IMR-90 (cell line): ENCODE measurements at regions not wholly inside any gene's neighbourhood (a gene's known extent, or its start where the extent isn't known, plus 50 kb on each side); places are given as distances from the start of the nearest gene placed in this dataset.

Source experiments
- ATAC-seq: fragments of 200-7000 bp; cut with Tn5 transposase; 2 replicates; pipeline ENCODE4 v1.9.1; 2020; ENCODE audit warnings: low read depth, mild to moderate bottlenecking, moderate library complexity
- BruUV-seq: library from RNA; stranded (reverse); fragments of 400-500 nt; replicated peaks from 2 replicates; lab custom pipeline; 2021; lab: Mats Ljungman, UMichigan
- CTCF ChIA-PET: fragments of 300-600 bp; formaldehyde crosslinking; extraction: SDS; loops from one replicate; lab custom pipeline; 2021; ENCODE audit warnings: antibody characterized with exemption; lab: Yijun Ruan, JAX
- POLR2A ChIA-PET: fragments of 300-600 bp; sonication (Branson Sonifier 250); formaldehyde crosslinking; loops from one replicate; lab custom pipeline; 2022; ENCODE audit warnings: antibody characterized with exemption; ENCODE audit not compliant: unreplicated experiment; lab: Charles Lee
- DNase-seq: peaks from one replicate; pipeline ENCODE4 v3.0.0; 2013
- H2AFZ ChIP-seq: replicated peaks from 2 replicates; pipeline ENCODE3; 2013; ENCODE audit warnings: low read length, mild to moderate bottlenecking; ENCODE audit not compliant: poor library complexity
- H2AK5ac ChIP-seq: 2 replicates; pipeline ENCODE4 v1.6.1; 2013; ENCODE audit warnings: low read depth, low read length, inconsistent platforms
- H2AK9ac ChIP-seq: replicated peaks from 2 replicates; pipeline ENCODE3; 2013; ENCODE audit warnings: mild to moderate bottlenecking, low read depth, low read length, moderate library complexity; ENCODE audit not compliant: poor library complexity
- H2BK120ac ChIP-seq: 2 replicates; pipeline ENCODE4 v1.6.1; 2013; ENCODE audit warnings: low read depth, low read length, inconsistent platforms
- H2BK15ac ChIP-seq: 3 replicates; pipeline ENCODE4 v1.6.1; 2013; ENCODE audit warnings: low read depth, low read length, inconsistent platforms
- H2BK20ac ChIP-seq: 2 replicates; pipeline ENCODE4 v1.6.1; 2013; ENCODE audit warnings: low read depth, mild to moderate bottlenecking, inconsistent platforms, low read length, moderate library complexity
- H2BK5ac ChIP-seq: 2 replicates; pipeline ENCODE4 v1.6.1; 2013; ENCODE audit warnings: mild to moderate bottlenecking, low read depth, low read length, inconsistent platforms; ENCODE audit not compliant: poor library complexity, severe bottlenecking
- H3K14ac ChIP-seq: replicated peaks from 2 replicates; pipeline ENCODE4 v1.6.1; 2013; ENCODE audit warnings: low read depth, low read length, inconsistent platforms
- H3K18ac ChIP-seq: 2 replicates; pipeline ENCODE4 v1.6.1; 2013; ENCODE audit warnings: low read depth, low read length, control low read depth
- H3K23ac ChIP-seq: 2 replicates; pipeline ENCODE4 v1.6.1; 2013; ENCODE audit warnings: low read depth, low read length, inconsistent platforms
- H3K27ac ChIP-seq: 2 replicates; pipeline ENCODE4 v1.5.1; 2013; ENCODE audit warnings: mild to moderate bottlenecking, control low read depth, low read length; ENCODE audit not compliant: insufficient read depth
- H3K27me3 ChIP-seq: 2 replicates; pipeline ENCODE4 v1.6.1; 2013; ENCODE audit warnings: low read length; ENCODE audit not compliant: control insufficient read depth, insufficient read depth
- H3K36me3 ChIP-seq: 2 replicates; pipeline ENCODE4 v1.6.1; 2013; ENCODE audit warnings: low read length, mixed read lengths; ENCODE audit not compliant: control insufficient read depth, insufficient read depth
- H3K4ac ChIP-seq: 2 replicates; pipeline ENCODE4 v1.6.1; 2013; ENCODE audit warnings: low read depth, low read length, inconsistent platforms
- H3K4me1 ChIP-seq: 2 replicates; pipeline ENCODE4 v1.6.1; 2013; ENCODE audit warnings: low read length, mixed read lengths; ENCODE audit not compliant: control insufficient read depth, insufficient read depth
- H3K4me2 ChIP-seq: 2 replicates; pipeline ENCODE4 v1.6.1; 2013; ENCODE audit warnings: low read depth, mild to moderate bottlenecking, control low read depth, low read length, moderate library complexity
- H3K4me3 ChIP-seq: 2 replicates; pipeline ENCODE4 v1.5.1; 2013; ENCODE audit warnings: low read depth, mild to moderate bottlenecking, control low read depth, low read length, moderate library complexity; ENCODE audit not compliant: insufficient read depth
- H3K56ac ChIP-seq: 2 replicates; pipeline ENCODE4 v1.6.1; 2013; ENCODE audit warnings: low read length, inconsistent platforms; ENCODE audit not compliant: insufficient read depth; ENCODE audit errors: extremely low read depth
- H3K79me1 ChIP-seq, 2 experiments: 2 replicates each; pipeline ENCODE4 v1.6.1; 2013; ENCODE audit warnings: low read length in 2 of 2, inconsistent platforms in 1 of 2, low read depth in 1 of 2
- H3K9ac ChIP-seq: 2 replicates; pipeline ENCODE4 v1.6.1; 2013; ENCODE audit warnings: low read depth, low read length, control low read depth
- H3K9me1 ChIP-seq: 2 replicates; pipeline ENCODE4 v1.6.1; 2013; ENCODE audit warnings: low read length, inconsistent platforms; ENCODE audit not compliant: insufficient read depth
- H3K9me3 ChIP-seq: 2 replicates; pipeline ENCODE4 v1.6.1; 2013; ENCODE audit warnings: low read length; ENCODE audit not compliant: control insufficient read depth, insufficient read depth
- H4K20me1 ChIP-seq: 2 replicates; pipeline ENCODE4 v1.6.1; 2013; ENCODE audit warnings: low read length, inconsistent platforms; ENCODE audit not compliant: insufficient read depth
- H4K5ac ChIP-seq: 2 replicates; pipeline ENCODE4 v1.6.1; 2013; ENCODE audit warnings: mild to moderate bottlenecking, low read depth, low read length, control low read depth
- H4K8ac ChIP-seq, 2 experiments: 2 replicates each; pipeline ENCODE4 v1.6.1; 2013; ENCODE audit warnings: low read depth in 2 of 2, low read length in 2 of 2, control low read depth in 1 of 2, inconsistent platforms in 1 of 2
- H4K91ac ChIP-seq: 2 replicates; pipeline ENCODE4 v1.6.1; 2013; ENCODE audit warnings: low read depth, low read length, inconsistent platforms; ENCODE audit not compliant: insufficient read depth
- BHLHE40 ChIP-seq: fragments of 150-350 bp; IDR thresholded peaks from 2 replicates; pipeline ENCODE4 v1.6.1; 2016; ENCODE audit warnings: mild to moderate bottlenecking, low read depth, low read length
- CEBPB ChIP-seq: IDR thresholded peaks from 2 replicates; pipeline ENCODE4 v1.6.1; 2012; ENCODE audit warnings: low read depth, low read length, improper control_type of control experiment
- CHD1 ChIP-seq: IDR thresholded peaks from 2 replicates; pipeline ENCODE4 v1.6.1; 2012; ENCODE audit warnings: low read depth, low read length, improper control_type of control experiment
- FOS ChIP-seq: fragments of 150-350 bp; IDR thresholded peaks from 2 replicates; pipeline ENCODE4 v1.6.1; 2016; ENCODE audit warnings: low read depth, low read length
- MAFK ChIP-seq: IDR thresholded peaks from 2 replicates; pipeline ENCODE4 v1.6.1; 2012; ENCODE audit warnings: low read depth, low read length, improper control_type of control experiment
- MAZ ChIP-seq: IDR thresholded peaks from 2 replicates; pipeline ENCODE4 v1.6.1; 2012; ENCODE audit warnings: low read depth, mild to moderate bottlenecking, low read length, improper control_type of control experiment, moderate library complexity, borderline replicate concordance
- MXI1 ChIP-seq: IDR thresholded peaks from 2 replicates; pipeline ENCODE4 v1.6.1; 2012; ENCODE audit warnings: low read depth, mild to moderate bottlenecking, low read length, moderate library complexity, borderline replicate concordance
- NFE2L2 ChIP-seq: fragments of 150-350 bp; IDR thresholded peaks from 2 replicates; pipeline ENCODE4 v1.6.1; 2016; ENCODE audit warnings: low read depth, mild to moderate bottlenecking, low read length
- POLR2A ChIP-seq: IDR thresholded peaks from 2 replicates; pipeline ENCODE4 v1.6.1; 2012; ENCODE audit warnings: mild to moderate bottlenecking, low read depth, low read length
- RAD21 ChIP-seq: IDR thresholded peaks from 2 replicates; pipeline ENCODE4 v1.6.1; 2012; ENCODE audit warnings: low read length, improper control_type of control experiment
- RCOR1 ChIP-seq: IDR thresholded peaks from 2 replicates; pipeline ENCODE4 v1.6.1; 2012; ENCODE audit warnings: mild to moderate bottlenecking, low read length, improper control_type of control experiment; ENCODE audit not compliant: insufficient replicate concordance
- RFX5 ChIP-seq: IDR thresholded peaks from 2 replicates; pipeline ENCODE4 v1.8.0; 2012; ENCODE audit warnings: low read depth, mild to moderate bottlenecking, low read length, moderate library complexity
- SMC3 ChIP-seq: fragments of 150-350 bp; IDR thresholded peaks from 2 replicates; pipeline ENCODE4 v1.6.1; 2016; ENCODE audit warnings: low read depth, mild to moderate bottlenecking, antibody characterized with exemption, low read length, moderate library complexity
- WGBS, 2 experiments: methylation state at CpG; one replicate each; pipeline versions ENCODE4 v1.1.5 to v1.1.7; 2013; ENCODE audit warnings: missing lambda C conversion rate in 2 of 2; ENCODE audit not compliant: insufficient read length in 1 of 2; ENCODE audit errors: extremely low coverage in 2 of 2; 5-methylcytosine and 5-hydroxymethylcytosine counted together
- dilution Hi-C: fragments of 300-500 bp; cut with HindIII; formaldehyde crosslinking; loops from one replicate; pipeline ENCODE4 v1.14.3; 2018; ENCODE audit warnings: low sequenced_read_pairs; ENCODE audit not compliant: unreplicated experiment
- in situ Hi-C: fragments of 300-500 bp; cut with MboI; formaldehyde crosslinking; loops from 3 replicates; pipeline ENCODE4 v1.14.3; 2019; ENCODE audit warnings: low sequenced_read_pairs, inconsistent platforms, mixed read lengths
- intact Hi-C: fragments of 100-400 bp; cut with micrococcal nuclease; formaldehyde crosslinking; loops from 2 replicates; pipeline ENCODE4 v1.10.0; 2022
- TF ChIP-seq, protein P1 (sequence below): fragments of 150-350 bp; IDR thresholded peaks from 2 replicates; pipeline ENCODE4 v1.6.1; 2017; ENCODE audit warnings: mild to moderate bottlenecking, antibody characterized with exemption, low read length, low read depth
- TF ChIP-seq, protein P2 (sequence below): conservative IDR thresholded peaks from 2 replicates; pipeline ENCODE4 v1.5.1; 2012; ENCODE audit warnings: mild to moderate bottlenecking, low read depth, low read length, improper control_type of control experiment
- TF ChIP-seq, protein P3 (sequence below): fragments of 150-350 bp; IDR thresholded peaks from 2 replicates; pipeline ENCODE4 v1.6.1; 2016; ENCODE audit warnings: low read depth, mild to moderate bottlenecking, low read length, moderate library complexity, borderline replicate concordance

DNA sequence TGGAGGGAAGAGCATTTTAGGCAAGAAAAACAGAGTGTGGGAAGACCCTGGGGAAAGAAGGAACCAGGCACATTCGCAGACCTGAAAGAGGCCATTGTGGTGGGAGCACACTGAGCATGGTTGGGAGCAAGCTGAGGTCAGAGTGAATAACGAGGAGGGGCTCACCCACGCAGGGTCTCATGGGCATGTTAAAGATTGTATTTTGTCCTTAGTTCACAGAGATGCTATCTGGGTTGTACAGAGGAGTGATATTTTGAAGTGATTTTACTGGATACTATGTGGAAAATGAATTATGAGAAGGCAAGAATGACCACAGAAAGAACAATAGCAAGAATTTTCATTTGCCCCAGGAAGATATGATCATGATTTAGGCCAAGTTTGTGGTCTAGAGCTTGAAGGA, 578.3 kb upstream of the NR5A2 start:
- intact Hi-C loops (loop anchor here (10.0 kb wide), 1 partner anchor 1936 kb away; no protein-coding TSS in a partner anchor), dilution Hi-C loops (no loop called here), in situ Hi-C loops (no loop called here)
- TF ChIP-seq, protein P1, sequence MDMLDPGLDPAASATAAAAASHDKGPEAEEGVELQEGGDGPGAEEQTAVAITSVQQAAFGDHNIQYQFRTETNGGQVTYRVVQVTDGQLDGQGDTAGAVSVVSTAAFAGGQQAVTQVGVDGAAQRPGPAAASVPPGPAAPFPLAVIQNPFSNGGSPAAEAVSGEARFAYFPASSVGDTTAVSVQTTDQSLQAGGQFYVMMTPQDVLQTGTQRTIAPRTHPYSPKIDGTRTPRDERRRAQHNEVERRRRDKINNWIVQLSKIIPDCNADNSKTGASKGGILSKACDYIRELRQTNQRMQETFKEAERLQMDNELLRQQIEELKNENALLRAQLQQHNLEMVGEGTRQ, result no peak
- TF ChIP-seq MAFK, result no peak
- no peak for TF ChIP-seq BHLHE40
- no peak for TF ChIP-seq MAZ
- TF ChIP-seq, protein P2, sequence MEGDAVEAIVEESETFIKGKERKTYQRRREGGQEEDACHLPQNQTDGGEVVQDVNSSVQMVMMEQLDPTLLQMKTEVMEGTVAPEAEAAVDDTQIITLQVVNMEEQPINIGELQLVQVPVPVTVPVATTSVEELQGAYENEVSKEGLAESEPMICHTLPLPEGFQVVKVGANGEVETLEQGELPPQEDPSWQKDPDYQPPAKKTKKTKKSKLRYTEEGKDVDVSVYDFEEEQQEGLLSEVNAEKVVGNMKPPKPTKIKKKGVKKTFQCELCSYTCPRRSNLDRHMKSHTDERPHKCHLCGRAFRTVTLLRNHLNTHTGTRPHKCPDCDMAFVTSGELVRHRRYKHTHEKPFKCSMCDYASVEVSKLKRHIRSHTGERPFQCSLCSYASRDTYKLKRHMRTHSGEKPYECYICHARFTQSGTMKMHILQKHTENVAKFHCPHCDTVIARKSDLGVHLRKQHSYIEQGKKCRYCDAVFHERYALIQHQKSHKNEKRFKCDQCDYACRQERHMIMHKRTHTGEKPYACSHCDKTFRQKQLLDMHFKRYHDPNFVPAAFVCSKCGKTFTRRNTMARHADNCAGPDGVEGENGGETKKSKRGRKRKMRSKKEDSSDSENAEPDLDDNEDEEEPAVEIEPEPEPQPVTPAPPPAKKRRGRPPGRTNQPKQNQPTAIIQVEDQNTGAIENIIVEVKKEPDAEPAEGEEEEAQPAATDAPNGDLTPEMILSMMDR, result no peak
- no peak for TF ChIP-seq RCOR1
- TF ChIP-seq CEBPB, result no peak
- TF ChIP-seq FOS, result no peak
- no peak for TF ChIP-seq MXI1
- no peak for TF ChIP-seq SMC3
- TF ChIP-seq, protein P3, sequence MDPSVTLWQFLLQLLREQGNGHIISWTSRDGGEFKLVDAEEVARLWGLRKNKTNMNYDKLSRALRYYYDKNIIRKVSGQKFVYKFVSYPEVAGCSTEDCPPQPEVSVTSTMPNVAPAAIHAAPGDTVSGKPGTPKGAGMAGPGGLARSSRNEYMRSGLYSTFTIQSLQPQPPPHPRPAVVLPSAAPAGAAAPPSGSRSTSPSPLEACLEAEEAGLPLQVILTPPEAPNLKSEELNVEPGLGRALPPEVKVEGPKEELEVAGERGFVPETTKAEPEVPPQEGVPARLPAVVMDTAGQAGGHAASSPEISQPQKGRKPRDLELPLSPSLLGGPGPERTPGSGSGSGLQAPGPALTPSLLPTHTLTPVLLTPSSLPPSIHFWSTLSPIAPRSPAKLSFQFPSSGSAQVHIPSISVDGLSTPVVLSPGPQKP, result no peak
- TF ChIP-seq POLR2A, result no peak
- no peak for TF ChIP-seq CHD1
- no peak for TF ChIP-seq NFE2L2
- TF ChIP-seq RFX5, result no peak
- TF ChIP-seq RAD21, result no peak
- Histone ChIP-seq H4K91ac (no peak overlapping the region), H3K9me1 (no peaks in the 10 kb centered on the region), H3K27ac (no peak overlapping the region), H3K23ac (no peak overlapping the region), H2BK15ac (no peak overlapping the region), H3K4me2 (no peak overlapping the region), H2BK20ac (no peak overlapping the region), H3K9ac (no peak overlapping the region), H3K36me3 (no peaks in the 10 kb centered on the region), H3K14ac (no peak overlapping the region), H3K56ac (no peak overlapping the region), H3K9me3 (no peaks in the 10 kb centered on the region), H2AK5ac (no peak overlapping the region), H3K79me1 (no peaks in the 10 kb centered on the region), H4K8ac (no peak overlapping the region), H4K5ac (no peak overlapping the region), H3K4me1 (no peaks in the 10 kb centered on the region; the same call in 1 of the 2 replicates), H2AK9ac (no peak overlapping the region), H2AFZ (no peak overlapping the region), H3K4me3 (no peak overlapping the region), H2BK5ac (no peak overlapping the region), H3K18ac (no peak overlapping the region), H2BK120ac (no peak overlapping the region), H4K20me1 (no peaks in the 10 kb centered on the region), H3K27me3 (no peaks in the 10 kb centered on the region), H3K4ac (no peak overlapping the region)
- CTCF ChIA-PET, result no interaction called here
- ATAC-seq, result no peak
- no TSS peak for BruUV-seq
- 50% methylated on average over 2 of the region's 3 CpGs; no CpG with 5 or more reads in 1 of the 2 experiments for WGBS, 2 experiments
- POLR2A ChIA-PET, result no interaction called here
- no peak for DNase-seq
